Aorta (tissue), 5 donors: ENCODE measurements at regions not wholly inside any gene's neighbourhood (a gene's known extent, or its start where the extent isn't known, plus 50 kb on each side); places are given as distances from the start of the nearest gene placed in this dataset.

Source experiments
- ATAC-seq: fragments of 200-7000 bp; cut with Tn5 transposase; one replicate; pipeline ENCODE4 v1.9.1; 2022; ENCODE audit warnings: moderate library complexity; ENCODE audit not compliant: low FRiP score
- DNase-seq, 2 donors: peaks; one replicate each; pipeline ENCODE4 v3.0.0-alpha.2; 2020
- H3K27ac ChIP-seq, 2 donors: one replicate each; pipeline ENCODE4 v1.5.1; 2013; ENCODE audit warnings: low read length in 2 of 2, mild to moderate bottlenecking in 2 of 2, moderate library complexity in 2 of 2, control low read depth in 1 of 2, inconsistent platforms in 1 of 2, low read depth in 1 of 2
- H3K27me3 ChIP-seq, 2 donors: one replicate each; pipeline ENCODE4 v1.6.1; 2013; ENCODE audit warnings: control low read depth in 1 of 2, low read length in 1 of 2, mild to moderate bottlenecking in 1 of 2, moderate library complexity in 1 of 2; ENCODE audit not compliant: insufficient read depth in 2 of 2, control insufficient read depth in 1 of 2
- H3K36me3 ChIP-seq, 2 donors: one replicate each; pipeline ENCODE4 v1.6.1; 2013; ENCODE audit warnings: control low read depth in 1 of 2, low read length in 1 of 2, mild to moderate bottlenecking in 1 of 2; ENCODE audit not compliant: insufficient read depth in 2 of 2, control insufficient read depth in 1 of 2
- H3K4me1 ChIP-seq, 2 donors: one replicate each; pipeline ENCODE4 v1.6.1; 2013; ENCODE audit warnings: low read length in 2 of 2, control low read depth in 1 of 2, mild to moderate bottlenecking in 1 of 2, moderate library complexity in 1 of 2; ENCODE audit not compliant: insufficient read depth in 2 of 2, control insufficient read depth in 1 of 2
- H3K4me3 ChIP-seq, 2 donors: one replicate each; pipeline ENCODE4 v1.5.1; 2013; ENCODE audit warnings: low read length in 2 of 2, control low read depth in 1 of 2, mild to moderate bottlenecking in 1 of 2
- H3K9me3 ChIP-seq: one replicate; pipeline ENCODE4 v1.6.1; 2013; ENCODE audit warnings: mild to moderate bottlenecking, low read length; ENCODE audit not compliant: control insufficient read depth
- WGBS, 2 donors: extraction: QIAGEN DNeasy Blood & Tissue Kit; methylation state at CpG; one replicate each; pipeline ENCODE4 v1.1.7; 2013; 5-methylcytosine and 5-hydroxymethylcytosine counted together
- intact Hi-C, 2 donors: fragments of 100-400 bp; cut with DNase I; formaldehyde crosslinking; loops; one replicate each; pipeline versions ENCODE4 v1.14.2 to v1.15.0; 2022
- donor health status: healthy with polysubstance abuse.
- donor health status: Bipolar disorder and iron deficiency.
- donor health status: DM: no; HTN: no; CAD: no.
- donor health status: DM: no; HTN: no; CAD: no.
- donor health status: DM: yes; HTN: yes; CAD: no.

- Histone ChIP-seq H3K4me3 (no peak overlapping the region), H3K36me3 (no peaks in the 10 kb centered on the region), H3K4me1 (no peaks in the 10 kb centered on the region), H3K9me3 (no peaks in the 10 kb centered on the region), H3K27me3 (no peaks in the 10 kb centered on the region), H3K27ac (no peak overlapping the region)
- intact Hi-C loops: no loop called here
- ATAC-seq (no peak), DNase-seq (no peak)
- 87 to 89% methylated on average over 9 of the region's 9 CpGs for WGBS, 2 donors
Measured at GRCh38 chr12:131482686-131483085, 228.2 kb upstream of the SFSWAP start.

GRCh38 chr12:131486451-131487230 lies 224.2 kb upstream of the SFSWAP start:
- no peak overlapping the region for H3K27ac ChIP-seq
- H3K27me3 ChIP-seq: no peaks in the 10 kb centered on the region
- no peak for DNase-seq
- H3K4me1 ChIP-seq: no peaks in the 10 kb centered on the region
- no peaks in the 10 kb centered on the region for H3K36me3 ChIP-seq
- no peak for ATAC-seq
- no peak overlapping the region for H3K4me3 ChIP-seq
- intact Hi-C loops: no loop called here
- no peaks in the 10 kb centered on the region for H3K9me3 ChIP-seq
- WGBS, 2 donors: 46 to 48% methylated on average over 5 of the region's 5 CpGs

- no peak overlapping the region for H3K4me3 ChIP-seq
- 32 to 45% methylated on average over 9 of the region's 9 CpGs for WGBS, 2 donors
- no peak for DNase-seq
- no peaks in the 10 kb centered on the region for H3K4me1 ChIP-seq
- H3K9me3 ChIP-seq: no peaks in the 10 kb centered on the region
- ATAC-seq: no peak
- H3K27me3 ChIP-seq: no peaks in the 10 kb centered on the region
- H3K36me3 ChIP-seq: no peaks in the 10 kb centered on the region
- H3K27ac ChIP-seq: no peak overlapping the region
- intact Hi-C loops: no loop called here
Measured at GRCh38 chr12:131487388-131488124, 223.3 kb upstream of the SFSWAP start.

GRCh38 chr12:131489718-131490117 lies 221.2 kb upstream of the SFSWAP start:
- intact Hi-C loops: no loop called here
- H3K36me3 ChIP-seq: no peaks in the 10 kb centered on the region
- WGBS, 2 donors: 74 to 80% methylated on average over 3 of the region's 3 CpGs
- no peak for ATAC-seq
- no peaks in the 10 kb centered on the region for H3K9me3 ChIP-seq
- H3K27ac ChIP-seq: no peak overlapping the region
- H3K4me1 ChIP-seq: no peaks in the 10 kb centered on the region
- H3K4me3 ChIP-seq: no peak overlapping the region
- H3K27me3 ChIP-seq: no peaks in the 10 kb centered on the region
- DNase-seq: no peak

GRCh38 chr12:131491155-131491554 lies 219.7 kb upstream of the SFSWAP start:
- Histone ChIP-seq H3K9me3 (no peaks in the 10 kb centered on the region), H3K4me3 (no peak overlapping the region), H3K27me3 (no peaks in the 10 kb centered on the region), H3K4me1 (no peaks in the 10 kb centered on the region), H3K27ac (no peak overlapping the region), H3K36me3 (no peaks in the 10 kb centered on the region)
- intact Hi-C loops: no loop called here
- WGBS, 2 donors: 88 to 89% methylated on average over 1 of the region's 1 CpG
- no peak for DNase-seq
- no peak for ATAC-seq

- no peak for DNase-seq
- ATAC-seq: no peak
- Histone ChIP-seq H3K4me3 (no peak overlapping the region), H3K27ac (no peak overlapping the region), H3K4me1 (no peaks in the 10 kb centered on the region), H3K9me3 (no peaks in the 10 kb centered on the region), H3K27me3 (no peaks in the 10 kb centered on the region), H3K36me3 (no peaks in the 10 kb centered on the region)
- intact Hi-C loops: no loop called here
- 56 to 60% methylated on average over 3 of the region's 3 CpGs for WGBS, 2 donors
Measured at GRCh38 chr12:131491916-131492490, 218.9 kb upstream of the SFSWAP start.

- no peaks in the 10 kb centered on the region for H3K27me3 ChIP-seq
- H3K36me3 ChIP-seq: no peaks in the 10 kb centered on the region
- intact Hi-C loops: no loop called here
- no peak overlapping the region for H3K27ac ChIP-seq
- H3K9me3 ChIP-seq: no peaks in the 10 kb centered on the region
- H3K4me3 ChIP-seq: no peak overlapping the region
- ATAC-seq (no peak), DNase-seq (no peak)
- H3K4me1 ChIP-seq: no peaks in the 10 kb centered on the region
- 79% methylated on average over 16 to 21 of the region's 34 CpGs for WGBS, 2 donors
Measured at GRCh38 chr12:131493068-131493826, 217.6 kb upstream of the SFSWAP start.

- Histone ChIP-seq H3K4me3 (no peak overlapping the region), H3K4me1 (no peaks in the 10 kb centered on the region), H3K9me3 (no peaks in the 10 kb centered on the region), H3K36me3 (no peaks in the 10 kb centered on the region), H3K27me3 (no peaks in the 10 kb centered on the region), H3K27ac (no peak overlapping the region)
- intact Hi-C loops: no loop called here
- DNase-seq (no peak), ATAC-seq (peak; percentile 33)
- 90 to 93% methylated on average over 22 to 24 of the region's 24 CpGs for WGBS, 2 donors
Measured at GRCh38 chr12:131494216-131494615, 216.7 kb upstream of the SFSWAP start.
